Fibroblast of the aortic adventitia (primary cell): ENCODE measurements at regions not wholly inside any gene's neighbourhood (a gene's known extent, or its start where the extent isn't known, plus 50 kb on each side); places are given as distances from the start of the nearest gene placed in this dataset.

Source experiments
- DNase-seq: peaks from one replicate; pipeline ENCODE4 v3.0.0-alpha.2; 2010; ENCODE audit warnings: low read depth
- H3K4me3 ChIP-seq: 2 replicates; pipeline ENCODE4 v1.5.1; 2011; ENCODE audit warnings: low read depth, mild to moderate bottlenecking, control low read depth, low read length, moderate library complexity
- TF ChIP-seq, protein P1 (sequence below): IDR thresholded peaks from 2 replicates; pipeline ENCODE4 v1.5.1; 2011; ENCODE audit warnings: mild to moderate bottlenecking, low read length, control low read depth, inconsistent platforms; ENCODE audit not compliant: insufficient read depth

DNA sequence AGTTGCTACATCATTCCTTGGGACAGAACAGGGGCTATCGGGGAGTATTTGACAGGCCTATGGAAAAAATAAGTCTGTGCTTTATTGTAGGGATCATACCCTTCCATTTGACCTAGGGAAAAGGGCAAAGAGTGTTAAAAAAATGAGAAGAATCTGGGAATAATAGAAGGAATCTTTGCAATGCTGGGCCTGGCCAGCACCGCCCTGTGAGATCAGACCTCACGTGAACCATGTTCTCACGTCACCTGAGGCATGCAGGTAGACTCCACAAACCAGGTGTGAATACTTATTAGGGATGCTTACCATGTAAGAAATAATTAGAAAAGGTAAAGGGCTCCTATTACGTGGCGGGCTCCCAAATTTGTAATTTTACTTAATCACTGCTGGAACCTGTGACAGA is 177.5 kb upstream of the GATA6 start:
- H3K4me3 ChIP-seq: no peak overlapping the region
- TF ChIP-seq, protein P1, sequence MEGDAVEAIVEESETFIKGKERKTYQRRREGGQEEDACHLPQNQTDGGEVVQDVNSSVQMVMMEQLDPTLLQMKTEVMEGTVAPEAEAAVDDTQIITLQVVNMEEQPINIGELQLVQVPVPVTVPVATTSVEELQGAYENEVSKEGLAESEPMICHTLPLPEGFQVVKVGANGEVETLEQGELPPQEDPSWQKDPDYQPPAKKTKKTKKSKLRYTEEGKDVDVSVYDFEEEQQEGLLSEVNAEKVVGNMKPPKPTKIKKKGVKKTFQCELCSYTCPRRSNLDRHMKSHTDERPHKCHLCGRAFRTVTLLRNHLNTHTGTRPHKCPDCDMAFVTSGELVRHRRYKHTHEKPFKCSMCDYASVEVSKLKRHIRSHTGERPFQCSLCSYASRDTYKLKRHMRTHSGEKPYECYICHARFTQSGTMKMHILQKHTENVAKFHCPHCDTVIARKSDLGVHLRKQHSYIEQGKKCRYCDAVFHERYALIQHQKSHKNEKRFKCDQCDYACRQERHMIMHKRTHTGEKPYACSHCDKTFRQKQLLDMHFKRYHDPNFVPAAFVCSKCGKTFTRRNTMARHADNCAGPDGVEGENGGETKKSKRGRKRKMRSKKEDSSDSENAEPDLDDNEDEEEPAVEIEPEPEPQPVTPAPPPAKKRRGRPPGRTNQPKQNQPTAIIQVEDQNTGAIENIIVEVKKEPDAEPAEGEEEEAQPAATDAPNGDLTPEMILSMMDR: no peak
- no peak for DNase-seq

DNA sequence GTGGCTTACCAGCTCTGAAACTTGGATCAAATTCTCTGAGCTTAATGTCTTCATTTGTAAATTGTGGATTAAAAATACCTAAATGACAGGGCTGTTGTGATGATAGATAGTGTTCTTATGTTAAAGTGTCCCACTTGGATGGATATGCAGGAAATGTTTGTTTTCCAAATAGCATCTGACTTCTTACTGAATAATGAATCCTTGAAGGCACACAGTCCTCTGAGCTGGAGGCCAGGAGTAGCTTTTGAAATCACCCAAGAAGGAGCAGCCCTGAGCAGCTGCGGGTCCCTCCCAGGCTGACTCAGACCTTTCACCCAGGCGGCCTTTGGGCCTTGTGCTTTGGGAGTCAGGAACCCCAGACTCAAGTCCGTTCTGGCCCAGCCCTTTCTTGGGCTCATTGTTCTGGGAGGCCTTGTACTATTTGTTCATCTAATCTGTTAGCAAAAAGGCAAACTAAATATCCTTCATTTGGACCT is 173.0 kb upstream of the GATA6 start:
- peak; percentile 51 for DNase-seq
- TF ChIP-seq, protein P1: no peak

DNA sequence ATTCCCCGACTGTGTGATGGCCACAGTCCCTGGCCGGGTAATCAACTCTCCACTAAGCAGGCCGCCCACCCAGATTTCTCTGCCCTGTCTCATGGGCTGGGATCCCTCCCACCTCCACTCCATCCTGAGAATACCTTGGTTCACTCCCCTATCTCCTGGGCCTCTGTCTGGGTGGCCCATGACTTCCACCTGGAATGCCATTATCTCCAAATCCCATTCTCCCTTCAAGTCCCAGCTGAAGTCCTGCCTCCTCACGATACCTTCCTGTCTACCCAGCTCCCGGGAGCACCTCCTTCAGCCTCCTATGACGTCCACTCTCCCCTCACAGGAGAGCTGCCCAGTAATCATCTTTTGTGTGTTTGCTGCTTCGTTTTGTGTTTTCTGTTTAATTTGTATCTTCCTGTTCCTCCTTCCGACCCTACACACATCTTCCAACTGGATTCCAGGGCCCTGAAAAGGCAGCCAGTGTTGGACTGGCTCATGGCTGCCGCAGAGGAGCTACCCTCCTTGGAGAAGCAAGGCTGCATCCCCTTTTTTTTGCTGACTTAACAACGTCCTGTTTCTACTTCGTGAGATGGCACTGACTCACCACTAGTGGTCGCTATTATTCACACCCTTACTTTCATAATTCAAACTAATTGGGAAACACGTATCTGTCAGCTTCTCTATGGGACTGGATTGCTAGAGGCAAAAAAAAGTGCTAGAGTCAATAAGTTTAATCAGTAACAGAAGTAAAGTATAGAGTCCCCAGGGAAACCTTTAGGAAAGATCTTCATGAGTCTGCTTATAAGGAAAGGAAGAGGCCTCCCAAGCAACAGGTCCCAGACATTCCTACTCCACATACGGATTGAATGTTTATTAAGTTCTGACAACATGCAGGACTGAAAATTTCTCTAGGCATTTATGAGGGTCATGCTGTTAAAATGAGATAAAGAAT is 171.9 kb upstream of the GATA6 start:
- DNase-seq: peak; percentile 56
- TF ChIP-seq, protein P1: peak; percentile 78
- no peak overlapping the region for H3K4me3 ChIP-seq

More for the DNA sequence above, 173.0 kb upstream of the GATA6 start:
- H3K4me3 ChIP-seq: no peak overlapping the region

DNA sequence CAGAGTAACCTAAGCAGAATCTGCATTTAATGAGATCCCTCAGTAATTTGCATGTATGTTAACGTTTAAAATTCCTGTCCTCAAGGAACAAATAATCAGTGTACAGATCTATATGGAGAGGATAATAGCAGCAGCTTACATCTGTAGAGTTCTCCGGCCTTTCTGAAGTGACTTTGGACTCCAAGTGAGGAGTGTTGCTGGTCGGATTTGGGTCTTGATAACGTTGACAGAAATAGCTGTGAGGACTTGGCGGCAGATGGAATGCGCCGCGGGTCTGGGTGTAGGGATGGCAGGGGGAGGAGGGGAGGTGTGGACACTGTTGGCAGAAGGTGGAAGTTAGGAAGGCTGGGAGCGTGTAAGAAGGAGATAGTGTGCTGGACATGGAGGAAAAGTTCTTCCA is 170.9 kb upstream of the GATA6 start:
- no peak overlapping the region for H3K4me3 ChIP-seq
- DNase-seq: no peak
- TF ChIP-seq, protein P1: no peak

DNA sequence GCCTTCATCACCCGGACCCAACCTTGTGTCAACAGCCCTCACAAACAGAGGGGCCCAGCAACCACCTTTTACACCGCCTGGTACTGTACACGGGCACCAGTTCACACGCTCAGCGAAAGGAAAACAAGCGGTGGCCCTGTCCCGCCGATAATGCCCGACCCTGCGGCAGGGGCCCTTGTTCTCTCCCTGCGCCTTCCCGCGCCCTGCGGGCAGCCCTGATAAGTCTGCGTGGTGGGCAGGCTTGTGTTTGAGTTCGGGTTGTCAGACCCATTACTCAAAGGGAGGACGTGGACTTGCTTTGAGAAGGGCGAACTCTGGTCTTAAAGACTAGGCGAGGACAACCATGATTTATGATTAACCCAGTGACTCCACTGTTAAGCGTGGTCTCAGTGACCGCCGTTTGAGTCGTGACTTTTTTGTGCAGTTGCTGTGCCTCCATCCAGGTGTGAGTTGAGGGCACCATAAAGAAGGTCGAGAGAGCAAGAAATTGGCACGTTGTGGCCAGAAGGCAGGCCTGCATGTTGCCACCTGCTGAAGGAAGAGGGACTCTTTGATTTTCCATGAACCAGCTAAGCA is 167.4 kb upstream of the GATA6 start:
- no peak for DNase-seq
- TF ChIP-seq, protein P1: no peak
- no peak overlapping the region for H3K4me3 ChIP-seq

DNA sequence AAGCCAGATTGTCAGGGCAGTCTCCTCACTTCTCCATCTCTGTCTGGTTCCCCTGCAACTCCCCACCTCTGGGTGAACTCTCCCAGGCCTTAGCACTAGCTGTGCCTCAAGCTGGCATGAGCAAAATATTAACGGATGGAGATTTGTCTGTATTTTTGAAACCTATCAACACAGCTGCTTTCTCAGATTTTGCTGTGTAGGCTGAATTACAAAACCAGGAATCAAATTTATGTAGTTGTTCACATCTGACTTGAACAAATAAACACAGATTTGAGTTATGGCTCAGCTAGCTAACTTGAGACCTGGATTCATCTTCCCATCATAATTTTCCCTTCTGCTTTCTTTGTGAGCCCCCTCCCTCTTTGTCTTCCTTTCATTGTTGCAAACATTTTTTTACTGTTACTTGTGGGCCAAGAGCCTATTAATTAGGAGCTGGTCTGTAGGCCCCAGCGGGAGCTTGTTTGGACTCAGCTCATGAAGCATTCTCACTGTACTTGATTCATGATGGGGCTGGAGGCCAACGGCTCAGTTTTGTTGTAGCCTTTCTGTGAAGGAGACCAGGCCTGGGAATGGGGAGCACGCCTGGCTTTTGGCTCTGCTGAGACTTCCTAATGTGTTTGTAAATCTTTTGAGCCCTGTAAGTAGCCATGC is 164.1 kb upstream of the GATA6 start:
- peak; percentile 61 for DNase-seq
- H3K4me3 ChIP-seq: no peak overlapping the region
- TF ChIP-seq, protein P1: no peak
